DOHH2 (cell line): ENCODE measurements at regions not wholly inside any gene's neighbourhood (a gene's known extent, or its start where the extent isn't known, plus 50 kb on each side); places are given as distances from the start of the nearest gene placed in this dataset.

Experiments
- H3F3A ChIP-seq: fragments of 200-600 bp; sonication (generic), shearing (Covaris generic); 2 replicates; pipeline ENCODE4 v1.6.0; 2016; ENCODE audit warnings: antibody characterized with exemption, mild to moderate bottlenecking; ENCODE audit not compliant: control insufficient read depth, insufficient read depth
- H3K27ac ChIP-seq: fragments of 200-600 bp; sonication (generic); 2 replicates; pipeline ENCODE4 v1.5.1; 2014; ENCODE audit warnings: low read depth, mild to moderate bottlenecking, low read length, moderate library complexity
- H3K27me3 ChIP-seq: fragments of 200-600 bp; sonication (generic); 2 replicates; pipeline ENCODE4 v1.6.1; 2014; ENCODE audit warnings: mild to moderate bottlenecking, low read length, mixed read lengths; ENCODE audit not compliant: control insufficient read depth
- H3K36me3 ChIP-seq: fragments of 200-600 bp; sonication (generic); 2 replicates; pipeline ENCODE4 v1.6.1; 2014; ENCODE audit warnings: mild to moderate bottlenecking, low read length, moderate library complexity, mixed read lengths; ENCODE audit not compliant: control insufficient read depth
- H3K4me1 ChIP-seq: fragments of 200-600 bp; sonication (generic); 2 replicates; pipeline ENCODE4 v1.6.1; 2014; ENCODE audit warnings: mild to moderate bottlenecking, low read length, mixed read lengths; ENCODE audit not compliant: control insufficient read depth
- H3K4me2 ChIP-seq: fragments of 200-600 bp; sonication (generic); 2 replicates; pipeline ENCODE4 v1.6.0; 2014; ENCODE audit warnings: mild to moderate bottlenecking, low read length, moderate library complexity
- H3K4me3 ChIP-seq: fragments of 200-600 bp; sonication (generic); 2 replicates; pipeline ENCODE4 v1.5.1; 2014; ENCODE audit warnings: mild to moderate bottlenecking, low read length, mixed read lengths
- H3K79me2 ChIP-seq: fragments of 200-600 bp; sonication (generic); 2 replicates; pipeline ENCODE4 v1.6.1; 2014; ENCODE audit warnings: mild to moderate bottlenecking, low read length, mixed read lengths; ENCODE audit not compliant: control insufficient read depth
- H3K9me2 ChIP-seq: fragments of 200-600 bp; sonication (generic); replicated peaks from 2 replicates; pipeline ENCODE4 v1.6.1; 2014; ENCODE audit warnings: mild to moderate bottlenecking, low read length, mixed read lengths; ENCODE audit not compliant: control insufficient read depth
- H3K9me3 ChIP-seq: fragments of 200-600 bp; sonication (generic); 2 replicates; pipeline ENCODE4 v1.6.1; 2014; ENCODE audit warnings: antibody characterized with exemption, low read length, mixed read lengths; ENCODE audit not compliant: control insufficient read depth, insufficient read depth
- H4K20me1 ChIP-seq: fragments of 200-600 bp; sonication (generic); 2 replicates; pipeline ENCODE4 v1.6.0; 2014; ENCODE audit warnings: low read depth, mild to moderate bottlenecking, antibody characterized with exemption, low read length, moderate library complexity; ENCODE audit not compliant: control insufficient read depth, insufficient read depth
- CTCF ChIP-seq: fragments of 200-600 bp; sonication (generic); IDR thresholded peaks from one replicate; pipeline ENCODE4 v1.5.1; 2014; ENCODE audit warnings: antibody characterized with exemption, mild to moderate bottlenecking, low read depth, low read length; ENCODE audit not compliant: poor library complexity, severe bottlenecking
- EZH2phosphoT487 ChIP-seq: fragments of 200-600 bp; sonication (generic); IDR thresholded peaks from 2 replicates; pipeline ENCODE4 v1.6.1; 2017; ENCODE audit warnings: borderline replicate concordance, mild to moderate bottlenecking, antibody characterized with exemption, low read length, moderate library complexity, mixed read lengths

GRCh38 chr7:86970986-86971385 lies 88.5 kb downstream of the ELAPOR2 start:
- peak overlapping the region; percentile 29 for H3K27ac ChIP-seq
- peaks cover 5% of the 10 kb centered on the region; the same call in 1 of the 2 replicates for H3F3A ChIP-seq
- TF ChIP-seq CTCF (no peak), EZH2phosphoT487 (no peak)
- H3K9me3 ChIP-seq: no peaks in the 10 kb centered on the region
- no peaks in the 10 kb centered on the region for H3K27me3 ChIP-seq
- H3K4me3 ChIP-seq: peak overlapping the region; percentile 28
- H3K4me2 ChIP-seq: peak overlapping the region; percentile 48
- peaks cover 13% of the 10 kb centered on the region; the same call in 1 of the 2 replicates for H3K36me3 ChIP-seq
- no peaks in the 10 kb centered on the region for H3K9me2 ChIP-seq
- no peaks in the 10 kb centered on the region for H4K20me1 ChIP-seq
- H3K79me2 ChIP-seq: peaks cover 49% of the 10 kb centered on the region
- peaks cover 81% of the 10 kb centered on the region for H3K4me1 ChIP-seq

GRCh38 chr7:86970547-86970946 lies 88.9 kb downstream of the ELAPOR2 start:
- peaks cover 5% of the 10 kb centered on the region; the same call in 1 of the 2 replicates for H3F3A ChIP-seq
- H3K4me2 ChIP-seq: peak overlapping the region; percentile 48
- H3K9me3 ChIP-seq: no peaks in the 10 kb centered on the region
- peaks cover 81% of the 10 kb centered on the region for H3K4me1 ChIP-seq
- peaks cover 49% of the 10 kb centered on the region for H3K79me2 ChIP-seq
- H3K27me3 ChIP-seq: no peaks in the 10 kb centered on the region
- H3K9me2 ChIP-seq: no peaks in the 10 kb centered on the region
- no peak overlapping the region for H3K27ac ChIP-seq
- no peak for TF ChIP-seq EZH2phosphoT487
- no peak for TF ChIP-seq CTCF
- H4K20me1 ChIP-seq: no peaks in the 10 kb centered on the region
- no peak overlapping the region for H3K4me3 ChIP-seq
- H3K36me3 ChIP-seq: peaks cover 13% of the 10 kb centered on the region; the same call in 1 of the 2 replicates

GRCh38 chr7:86969865-86970264 lies 89.6 kb downstream of the ELAPOR2 start:
- Histone ChIP-seq H3K4me2 (no peak overlapping the region), H3K4me1 (peaks cover 75% of the 10 kb centered on the region), H4K20me1 (no peaks in the 10 kb centered on the region), H3K79me2 (peaks cover 46% of the 10 kb centered on the region), H3K9me3 (no peaks in the 10 kb centered on the region), H3K36me3 (peaks cover 13% of the 10 kb centered on the region; the same call in 1 of the 2 replicates), H3K27me3 (no peaks in the 10 kb centered on the region), H3K27ac (no peak overlapping the region), H3K4me3 (no peak overlapping the region), H3K9me2 (no peaks in the 10 kb centered on the region), H3F3A (peaks cover 5% of the 10 kb centered on the region; the same call in 1 of the 2 replicates)
- TF ChIP-seq EZH2phosphoT487: no peak

GRCh38 chr7:86968618-86969017 lies 90.8 kb downstream of the ELAPOR2 start:
- H3K9me3 ChIP-seq: no peaks in the 10 kb centered on the region
- peaks cover 5% of the 10 kb centered on the region; the same call in 1 of the 2 replicates for H3F3A ChIP-seq
- no peak for TF ChIP-seq CTCF
- TF ChIP-seq EZH2phosphoT487: no peak
- H3K79me2 ChIP-seq: peaks cover 41% of the 10 kb centered on the region
- H3K4me3 ChIP-seq: no peak overlapping the region
- H4K20me1 ChIP-seq: no peaks in the 10 kb centered on the region
- peaks cover 13% of the 10 kb centered on the region; the same call in 1 of the 2 replicates for H3K36me3 ChIP-seq
- H3K27me3 ChIP-seq: no peaks in the 10 kb centered on the region
- H3K9me2 ChIP-seq: no peaks in the 10 kb centered on the region
- H3K4me1 ChIP-seq: peaks cover 69% of the 10 kb centered on the region
- H3K4me2 ChIP-seq: no peak overlapping the region
- no peak overlapping the region for H3K27ac ChIP-seq
